ENCODE measurements at regions not wholly inside any gene's neighbourhood (a gene's known extent, or its start where the extent isn't known, plus 50 kb on each side); places are given as distances from the start of the nearest gene placed in this dataset.

- DNase-seq (ENCODE audit: low read depth): no peak
These were observed 97.8 kb upstream of the PMEPA1 start for GRCh38 chr20:57807401-57808263.

- DNase-seq (ENCODE audit: low read depth): no peak
These were observed 97.2 kb upstream of the PMEPA1 start for GRCh38 chr20:57806975-57807374.

- no peak for DNase-seq (ENCODE audit: low read depth)
These were observed 96.7 kb upstream of the PMEPA1 start for GRCh38 chr20:57806476-57806875.

- DNase-seq (ENCODE audit: low read depth): no peak
These were observed 95.9 kb upstream of the PMEPA1 start for GRCh38 chr20:57805747-57806146.

- no peak for DNase-seq (ENCODE audit: low read depth)
These were observed 94.8 kb upstream of the PMEPA1 start for GRCh38 chr20:57804470-57805250.

GRCh38 chr20:57803508-57804005 lies 93.7 kb upstream of the PMEPA1 start:
- no peak for DNase-seq (ENCODE audit: low read depth)

GRCh38 chr20:57802765-57803507 lies 93.1 kb upstream of the PMEPA1 start:
- no peak for DNase-seq (ENCODE audit: low read depth)

GRCh38 chr20:57801581-57801980 lies 91.8 kb upstream of the PMEPA1 start:
- DNase-seq (ENCODE audit: low read depth): no peak

- no peak for DNase-seq (ENCODE audit: low read depth)
These were observed 91.1 kb upstream of the PMEPA1 start for GRCh38 chr20:57800791-57801430.

- DNase-seq (ENCODE audit: low read depth): no peak
These were observed 87.6 kb upstream of the PMEPA1 start for GRCh38 chr20:57797401-57797800.

- peak; percentile 23 for DNase-seq (ENCODE audit: low read depth)
These were observed 86.3 kb upstream of the PMEPA1 start for GRCh38 chr20:57795977-57796560.

GRCh38 chr20:57795342-57795697 lies 85.5 kb upstream of the PMEPA1 start:
- DNase-seq (ENCODE audit: low read depth): peak; percentile 96

GRCh38 chr20:57794600-57795341 lies 85.0 kb upstream of the PMEPA1 start:
- peak; percentile 93 for DNase-seq (ENCODE audit: low read depth)

GRCh38 chr20:57794036-57794435 lies 84.2 kb upstream of the PMEPA1 start:
- no peak for DNase-seq (ENCODE audit: low read depth)

GRCh38 chr20:57793421-57793820 lies 83.6 kb upstream of the PMEPA1 start:
- no peak for DNase-seq (ENCODE audit: low read depth)

- peak; percentile 14 for DNase-seq (ENCODE audit: low read depth)
These were observed 82.7 kb upstream of the PMEPA1 start for GRCh38 chr20:57792386-57793080.

GRCh38 chr20:57791966-57792365 lies 82.2 kb upstream of the PMEPA1 start:
- peak; percentile 19 for DNase-seq (ENCODE audit: low read depth)

GRCh38 chr20:57791178-57791962 lies 81.6 kb upstream of the PMEPA1 start:
- DNase-seq (ENCODE audit: low read depth): no peak

GRCh38 chr20:57790176-57790575 lies 80.4 kb upstream of the PMEPA1 start:
- no peak for DNase-seq (ENCODE audit: low read depth)

All from M059J (cell line).